Immature natural killer cell (primary cell): ENCODE measurements at regions not wholly inside any gene's neighbourhood (a gene's known extent, or its start where the extent isn't known, plus 50 kb on each side); places are given as distances from the start of the nearest gene placed in this dataset.

Source experiments
- DNase-seq, 3 donors: peaks; one replicate each; pipeline ENCODE4 v3.0.0; 2022; ENCODE audit warnings: mixed read lengths in 1 of 3
- H3K27ac Mint-ChIP-seq, 6 donors: one replicate each; pipeline ENCODE4 v1.8.0; 2020; ENCODE audit warnings: mixed read lengths in 6 of 6, mild to moderate bottlenecking in 5 of 6, inconsistent platforms in 4 of 6, moderate library complexity in 3 of 6
- H3K27me3 Mint-ChIP-seq, 3 donors: one replicate each; pipeline ENCODE4 v1.8.0; 2020 to 2021; ENCODE audit warnings: low read depth in 3 of 3, mild to moderate bottlenecking in 3 of 3, mixed read lengths in 3 of 3, moderate library complexity in 3 of 3, inconsistent platforms in 1 of 3
- H3K36me3 Mint-ChIP-seq, 3 donors: one replicate each; pipeline ENCODE4 v1.8.0; 2020; ENCODE audit warnings: mixed read lengths in 3 of 3, inconsistent platforms in 2 of 3, mild to moderate bottlenecking in 2 of 3
- H3K4me1 Mint-ChIP-seq, 2 donors: one replicate each; pipeline ENCODE4 v1.8.0; 2020; ENCODE audit warnings: inconsistent platforms in 2 of 2, mild to moderate bottlenecking in 2 of 2, mixed read lengths in 2 of 2, moderate library complexity in 1 of 2
- H3K4me3 Mint-ChIP-seq, 5 donors: one replicate each; pipeline ENCODE4 v1.8.0; 2020; ENCODE audit warnings: mild to moderate bottlenecking in 5 of 5, mixed read lengths in 5 of 5, inconsistent platforms in 3 of 5, moderate library complexity in 3 of 5
- H3K9me3 Mint-ChIP-seq, 6 donors: one replicate each; pipeline ENCODE4 v1.8.0; 2020; ENCODE audit warnings: mild to moderate bottlenecking in 6 of 6, mixed read lengths in 6 of 6, inconsistent platforms in 4 of 6, moderate library complexity in 3 of 6

- no peaks in the 10 kb centered on the region for H3K36me3 Mint-ChIP-seq
- no peak overlapping the region for H3K4me3 Mint-ChIP-seq
- peaks cover 0 to 8% (median 5%) of the 10 kb centered on the region in 3 donors for H3K27me3 Mint-ChIP-seq
- no peak for DNase-seq
- no peak overlapping the region for H3K27ac Mint-ChIP-seq
- no peaks in the 10 kb centered on the region for H3K4me1 Mint-ChIP-seq
- no peaks in the 10 kb centered on the region for H3K9me3 Mint-ChIP-seq
Observed at GRCh38 chr11:130721736-130722135, 194.5 kb downstream of the SNX19 start.

GRCh38 chr11:130722401-130722800 is 193.9 kb downstream of the SNX19 start:
- Mint-ChIP-seq H3K9me3 (peaks cover 0 to 2% (median 0%) of the 10 kb centered on the region in 6 donors), H3K27me3 (peaks cover 1 to 8% (median 5%) of the 10 kb centered on the region in 3 donors), H3K4me1 (no peaks in the 10 kb centered on the region), H3K4me3 (no peak overlapping the region), H3K36me3 (no peaks in the 10 kb centered on the region), H3K27ac (no peak overlapping the region)
- DNase-seq, result no peak

- no peak for DNase-seq
Observed at GRCh38 chr11:130725421-130726233, 190.7 kb downstream of the SNX19 start.

GRCh38 chr11:130726234-130727037 is 189.8 kb downstream of the SNX19 start:
- no peak for DNase-seq
- Mint-ChIP-seq H3K9me3 (peaks cover 6 to 25% (median 11%) of the 10 kb centered on the region in 6 donors), H3K36me3 (peaks cover 3 to 13% (median 11%) of the 10 kb centered on the region in 3 donors), H3K27ac (no peak overlapping the region), H3K27me3 (peaks cover 2 to 9% (median 6%) of the 10 kb centered on the region in 3 donors), H3K4me3 (no peak overlapping the region), H3K4me1 (no peaks in the 10 kb centered on the region)

More at GRCh38 chr11:130725421-130726233, 190.7 kb downstream of the SNX19 start:
- peaks cover 2 to 7% (median 2%) of the 10 kb centered on the region in 3 donors for H3K27me3 Mint-ChIP-seq
- H3K36me3 Mint-ChIP-seq, result peaks cover 3 to 8% (median 7%) of the 10 kb centered on the region in 3 donors
- no peaks in the 10 kb centered on the region for H3K4me1 Mint-ChIP-seq
- H3K9me3 Mint-ChIP-seq, result peaks cover 4 to 17% (median 7%) of the 10 kb centered on the region in 6 donors
- no peak overlapping the region for H3K4me3 Mint-ChIP-seq
- no peak overlapping the region for H3K27ac Mint-ChIP-seq

GRCh38 chr11:130727157-130728119 is 188.8 kb downstream of the SNX19 start:
- no peaks in the 10 kb centered on the region for H3K4me1 Mint-ChIP-seq
- peaks cover 6 to 31% (median 12%) of the 10 kb centered on the region in 6 donors for H3K9me3 Mint-ChIP-seq
- no peak for DNase-seq
- H3K36me3 Mint-ChIP-seq, result peaks cover 3 to 13% (median 11%) of the 10 kb centered on the region in 3 donors
- no peak overlapping the region for H3K4me3 Mint-ChIP-seq
- no peak overlapping the region for H3K27ac Mint-ChIP-seq
- H3K27me3 Mint-ChIP-seq, result peaks cover 2 to 9% (median 6%) of the 10 kb centered on the region in 3 donors

- no peak for DNase-seq
- H3K27me3 Mint-ChIP-seq, result peaks cover 0 to 9% (median 6%) of the 10 kb centered on the region in 3 donors
- H3K4me3 Mint-ChIP-seq, result no peak overlapping the region
- peaks cover 3 to 14% (median 11%) of the 10 kb centered on the region in 3 donors for H3K36me3 Mint-ChIP-seq
- no peaks in the 10 kb centered on the region for H3K4me1 Mint-ChIP-seq
- peaks cover 6 to 31% (median 13%) of the 10 kb centered on the region in 6 donors for H3K9me3 Mint-ChIP-seq
- no peak overlapping the region for H3K27ac Mint-ChIP-seq
Observed at GRCh38 chr11:130728185-130729180, 187.8 kb downstream of the SNX19 start.

GRCh38 chr11:130729193-130729592 is 187.1 kb downstream of the SNX19 start:
- Mint-ChIP-seq H3K36me3 (peaks cover 4 to 17% (median 11%) of the 10 kb centered on the region in 3 donors), H3K27me3 (peaks cover 0 to 9% (median 6%) of the 10 kb centered on the region in 3 donors), H3K4me1 (no peaks in the 10 kb centered on the region), H3K4me3 (no peak overlapping the region), H3K9me3 (peaks cover 7 to 32% (median 14%) of the 10 kb centered on the region in 6 donors), H3K27ac (no peak overlapping the region)
- DNase-seq, result no peak

GRCh38 chr11:130729678-130730300 is 186.5 kb downstream of the SNX19 start:
- peaks cover 0 to 9% (median 6%) of the 10 kb centered on the region in 3 donors for H3K27me3 Mint-ChIP-seq
- no peak overlapping the region for H3K27ac Mint-ChIP-seq
- DNase-seq, result no peak
- H3K4me1 Mint-ChIP-seq, result peaks cover under 1% of the 10 kb centered on the region in 2 donors
- peaks cover 11 to 38% (median 18%) of the 10 kb centered on the region in 6 donors for H3K9me3 Mint-ChIP-seq
- H3K4me3 Mint-ChIP-seq, result no peak overlapping the region
- H3K36me3 Mint-ChIP-seq, result peaks cover 7 to 22% (median 11%) of the 10 kb centered on the region in 3 donors

GRCh38 chr11:130731401-130731800 is 184.9 kb downstream of the SNX19 start:
- Mint-ChIP-seq H3K4me3 (no peak overlapping the region), H3K9me3 (peaks cover 14 to 42% (median 21%) of the 10 kb centered on the region in 6 donors), H3K4me1 (peaks cover 9 to 15% of the 10 kb centered on the region in 2 donors), H3K27me3 (peaks cover 0 to 8% (median 6%) of the 10 kb centered on the region in 3 donors), H3K27ac (no peak overlapping the region), H3K36me3 (peaks cover 7 to 27% (median 15%) of the 10 kb centered on the region in 3 donors)
- DNase-seq, result no peak

- Mint-ChIP-seq H3K36me3 (peaks cover 10 to 27% (median 18%) of the 10 kb centered on the region in 3 donors), H3K4me3 (no peak overlapping the region), H3K9me3 (peaks cover 14 to 42% (median 20%) of the 10 kb centered on the region in 6 donors), H3K4me1 (peaks cover 19 to 26% of the 10 kb centered on the region in 2 donors), H3K27ac (no peak overlapping the region), H3K27me3 (peaks cover 0 to 7% (median 5%) of the 10 kb centered on the region in 3 donors)
- DNase-seq, result no peak
Observed at GRCh38 chr11:130732476-130732875, 183.8 kb downstream of the SNX19 start.

- H3K4me1 Mint-ChIP-seq, result peaks cover 30 to 45% of the 10 kb centered on the region in 2 donors
- H3K4me3 Mint-ChIP-seq, result peak overlapping the region; percentile 32 to 73 (median 64)
- peaks cover 16 to 41% (median 24%) of the 10 kb centered on the region in 6 donors for H3K9me3 Mint-ChIP-seq
- peak in 1 of 3 donors; percentile 0 for DNase-seq
- H3K27me3 Mint-ChIP-seq, result peaks cover 0 to 6% (median 2%) of the 10 kb centered on the region in 3 donors
- H3K27ac Mint-ChIP-seq, result peak overlapping the region; percentile 10 to 73 (median 37)
- H3K36me3 Mint-ChIP-seq, result peaks cover 17 to 25% (median 22%) of the 10 kb centered on the region in 3 donors
Observed at GRCh38 chr11:130737041-130737830, 179.0 kb downstream of the SNX19 start.
